H1 (cell line): ENCODE measurements at regions not wholly inside any gene's neighbourhood (a gene's known extent, or its start where the extent isn't known, plus 50 kb on each side); places are given as distances from the start of the nearest gene placed in this dataset.

Experiments
- CTCF ChIA-PET: fragments of 300-600 bp; sonication (Branson Sonifier 250); formaldehyde crosslinking; loops from one replicate; lab custom pipeline; 2021; ENCODE audit not compliant: partially characterized antibody; lab: Charles Lee
- POLR2A ChIA-PET: fragments of 300-600 bp; sonication (Branson Sonifier 250); formaldehyde crosslinking; loops from one replicate; lab custom pipeline; 2021; ENCODE audit warnings: inconsistent platforms; ENCODE audit not compliant: partially characterized antibody; lab: Charles Lee
- DNase-seq, 2 experiments: peaks; one replicate each; pipeline versions ENCODE4 v3.0.0 to v3.0.0-alpha.2; 2010 to 2022; ENCODE audit warnings: low spot score in 2 of 2, low read depth in 1 of 2, mixed read lengths in 1 of 2
- FAIRE-seq: peaks from 2 replicates; lab custom pipeline; 2011; peaks lifted over from hg19 to GRCh38; lab: Jason Lieb, UNC
- H2AFZ ChIP-seq: 2 replicates; pipeline ENCODE4 v1.8.1; 2012; ENCODE audit warnings: low read length, inconsistent platforms
- H2AK5ac ChIP-seq: 2 replicates; pipeline ENCODE4 v1.6.1; 2013; ENCODE audit warnings: low read depth, low read length
- H2BK120ac ChIP-seq: replicated peaks from 2 replicates; pipeline ENCODE3; 2013; ENCODE audit warnings: low read depth, low read length, inconsistent platforms
- H2BK12ac ChIP-seq: 2 replicates; pipeline ENCODE4 v1.6.1; 2013; ENCODE audit warnings: low read depth, low read length
- H2BK15ac ChIP-seq: 2 replicates; pipeline ENCODE4 v1.6.1; 2013; ENCODE audit warnings: low read length
- H2BK20ac ChIP-seq: 2 replicates; pipeline ENCODE4 v1.6.1; 2013; ENCODE audit warnings: low read length
- H2BK5ac ChIP-seq: 2 replicates; pipeline ENCODE4 v1.6.1; 2013; ENCODE audit warnings: low read depth, low read length
- H3K14ac ChIP-seq: 2 replicates; pipeline ENCODE4 v1.6.1; 2013; ENCODE audit warnings: inconsistent platforms; ENCODE audit not compliant: insufficient read length
- H3K18ac ChIP-seq: 2 replicates; pipeline ENCODE4 v1.6.1; 2013; ENCODE audit warnings: low read length; ENCODE audit errors: extremely low read depth
- H3K23ac ChIP-seq: 2 replicates; pipeline ENCODE4 v1.6.1; 2013; ENCODE audit warnings: inconsistent platforms; ENCODE audit not compliant: insufficient read length
- H3K23me2 ChIP-seq: 2 replicates; pipeline ENCODE4 v1.6.1; 2013; ENCODE audit warnings: low read depth, low read length
- H3K27ac ChIP-seq: 2 replicates; pipeline ENCODE4 v1.6.1; 2011; ENCODE audit warnings: low read depth, low read length, inconsistent platforms
- H3K27me3 ChIP-seq, 4 experiments: replicated peaks in 1 of 4; 1 replicate in 1 of 4; 2 replicates in 3 of 4; pipeline versions ENCODE4 v1.6.1 to v1.8.1; 2011 to 2013; ENCODE audit warnings: low read length in 3 of 4, mild to moderate bottlenecking in 3 of 4, inconsistent platforms in 2 of 4, mixed read lengths in 2 of 4, moderate library complexity in 1 of 4; ENCODE audit not compliant: control insufficient read depth in 3 of 4, insufficient read depth in 3 of 4; ENCODE audit errors: extremely low read depth in 1 of 4
- H3K36me3 ChIP-seq, 4 experiments: 2 replicates each; pipeline versions ENCODE4 v1.6.1 to v1.8.1; 2011 to 2013; ENCODE audit warnings: mild to moderate bottlenecking in 4 of 4, low read length in 3 of 4, moderate library complexity in 2 of 4, control low read depth in 1 of 4, inconsistent platforms in 1 of 4; ENCODE audit not compliant: insufficient read depth in 4 of 4, control insufficient read depth in 2 of 4
- H3K4ac ChIP-seq: replicated peaks from 2 replicates; pipeline ENCODE3; 2013; ENCODE audit warnings: low read length, low read depth, mixed read lengths, inconsistent platforms; ENCODE audit not compliant: insufficient read length
- H3K4me1 ChIP-seq, 4 experiments: replicated peaks in 1 of 4; 1 replicate in 1 of 4; 2 replicates in 3 of 4; pipeline versions ENCODE4 v1.6.1 to v1.8.1; 2011 to 2013; ENCODE audit warnings: low read length in 3 of 4, inconsistent platforms in 2 of 4, mixed read lengths in 1 of 4; ENCODE audit not compliant: insufficient read depth in 4 of 4, control insufficient read depth in 3 of 4
- H3K4me2 ChIP-seq, 2 experiments: 2 replicates each; pipeline versions ENCODE4 v1.6.1 to v1.8.1; 2011 to 2013; ENCODE audit warnings: low read depth in 2 of 2, low read length in 2 of 2, control low read depth in 1 of 2, inconsistent platforms in 1 of 2, mild to moderate bottlenecking in 1 of 2; ENCODE audit not compliant: insufficient read depth in 1 of 2
- H3K4me3 ChIP-seq, 4 experiments: fragments of 200-600, 300-600 bp in 1 of 4; sonication (generic), shearing (Covaris generic), sonication (Bioruptor Twin) in 1 of 4; 2 replicates each; pipeline versions ENCODE4 v1.5.1 to v1.8.1; 2011 to 2016; ENCODE audit warnings: low read length in 4 of 4, low read depth in 3 of 4, control low read depth in 2 of 4, inconsistent platforms in 2 of 4, mild to moderate bottlenecking in 2 of 4, mixed read lengths in 1 of 4, moderate library complexity in 1 of 4; ENCODE audit not compliant: insufficient read depth in 2 of 4; ENCODE audit errors: extremely low read depth in 1 of 4
- H3K56ac ChIP-seq: replicated peaks from 2 replicates; pipeline ENCODE3; 2013; ENCODE audit warnings: low read depth, mild to moderate bottlenecking, mixed read lengths, low read length, inconsistent platforms; ENCODE audit not compliant: insufficient read length
- H3K79me1 ChIP-seq: 2 replicates; pipeline ENCODE4 v1.6.1; 2013; ENCODE audit warnings: low read depth, low read length, control low read depth
- H3K79me2 ChIP-seq, 2 experiments: 2 replicates each; pipeline versions ENCODE4 v1.6.1 to v1.8.1; 2012 to 2013; ENCODE audit warnings: low read length in 2 of 2, mild to moderate bottlenecking in 2 of 2, inconsistent platforms in 1 of 2; ENCODE audit not compliant: insufficient read depth in 2 of 2, control insufficient read depth in 1 of 2
- H3K9ac ChIP-seq, 4 experiments: replicated peaks in 1 of 4; 1 replicate in 1 of 4; 2 replicates in 3 of 4; pipeline versions ENCODE4 v1.6.1 to v1.8.1; 2011 to 2013; ENCODE audit warnings: low read depth in 3 of 4, low read length in 3 of 4, control low read depth in 2 of 4, mild to moderate bottlenecking in 2 of 4, moderate library complexity in 2 of 4, inconsistent platforms in 1 of 4; ENCODE audit errors: extremely low read depth in 1 of 4
- H3K9me3 ChIP-seq, 2 experiments: 2 replicates each; pipeline versions ENCODE4 v1.6.1 to v1.8.1; 2012 to 2013; ENCODE audit warnings: mild to moderate bottlenecking in 2 of 2, moderate library complexity in 2 of 2, control low read depth in 1 of 2, inconsistent platforms in 1 of 2, low read depth in 1 of 2, low read length in 1 of 2, mixed read lengths in 1 of 2; ENCODE audit not compliant: insufficient read depth in 2 of 2
- H4K20me1 ChIP-seq, 2 experiments: replicated peaks in 1 of 2; 2 replicates each; pipeline versions ENCODE3 to v1.8.1; 2011 to 2013; ENCODE audit warnings: inconsistent platforms in 2 of 2, low read length in 2 of 2, mild to moderate bottlenecking in 1 of 2; ENCODE audit not compliant: insufficient read depth in 2 of 2, control insufficient read depth in 1 of 2
- H4K5ac ChIP-seq: 2 replicates; pipeline ENCODE4 v1.6.1; 2013; ENCODE audit warnings: low read length, low read depth, mixed read lengths, inconsistent platforms; ENCODE audit not compliant: insufficient read length
- H4K8ac ChIP-seq: 2 replicates; pipeline ENCODE4 v1.8.0; 2013; ENCODE audit warnings: mild to moderate bottlenecking, moderate library complexity, low read length, inconsistent platforms; ENCODE audit not compliant: insufficient read depth; ENCODE audit errors: extremely low read depth
- H4K91ac ChIP-seq: replicated peaks from 2 replicates; pipeline ENCODE3; 2013; ENCODE audit warnings: low read length, mixed read lengths, inconsistent platforms; ENCODE audit not compliant: insufficient read length
- CBX8 ChIP-seq: fragments of 300-800, 300-1000 bp; sonication (generic); IDR thresholded peaks from 2 replicates; pipeline ENCODE4 v1.7.1; 2016; ENCODE audit warnings: low read depth, low read length, borderline replicate concordance
- CTBP2 ChIP-seq: IDR thresholded peaks from 2 replicates; pipeline ENCODE4 v1.7.0; 2011; ENCODE audit warnings: borderline replicate concordance, mild to moderate bottlenecking, moderate library complexity, mixed read lengths, low read length; ENCODE audit not compliant: insufficient read depth, insufficient read length
- TBP ChIP-seq: IDR thresholded peaks from 2 replicates; pipeline ENCODE4 v1.6.1; 2011; ENCODE audit warnings: low read depth, low read length, improper control_type of control experiment

DNA sequence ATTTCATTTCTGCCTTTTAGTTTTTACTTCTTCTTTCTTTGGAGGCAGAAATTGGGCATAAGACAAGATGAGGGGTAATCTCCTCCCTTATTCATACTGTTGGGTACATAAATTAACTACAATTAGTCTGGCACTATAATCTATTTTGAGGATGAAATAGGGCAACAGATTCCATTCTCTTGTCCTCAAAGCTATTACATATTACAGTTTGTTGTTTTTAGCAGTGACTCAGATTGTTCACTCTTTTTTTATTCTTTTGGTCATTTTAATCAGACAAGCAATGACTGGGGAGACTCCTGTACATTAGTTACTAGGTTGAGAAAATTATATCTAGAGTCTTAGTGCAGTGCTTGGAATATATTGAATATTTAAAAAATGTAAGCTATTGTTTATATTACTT is 556.0 kb downstream of the OTOL1 start:
- H4K91ac ChIP-seq = no peak overlapping the region
- no peak overlapping the region for H3K18ac ChIP-seq
- ChIA-PET POLR2A (no interaction called here), CTCF (no interaction called here)
- no peak overlapping the region for H4K8ac ChIP-seq
- no peak overlapping the region for H2BK120ac ChIP-seq
- H3K4me3 ChIP-seq = no peak overlapping the region
- no peaks in the 10 kb centered on the region for H3K79me2 ChIP-seq
- no peak overlapping the region for H3K9ac ChIP-seq
- TF ChIP-seq TBP = no peak
- TF ChIP-seq CTBP2 = no peak
- no peak for TF ChIP-seq CBX8
- H3K79me1 ChIP-seq = no peaks in the 10 kb centered on the region
- FAIRE-seq = no peak
- no peaks in the 10 kb centered on the region for H3K36me3 ChIP-seq
- H3K4me2 ChIP-seq = no peak overlapping the region
- H3K27ac ChIP-seq = no peak overlapping the region
- H3K4ac ChIP-seq = no peak overlapping the region
- H3K4me1 ChIP-seq = no peaks in the 10 kb centered on the region; a peak in 1 of 7 replicates
- no peak overlapping the region for H3K14ac ChIP-seq
- H2BK15ac ChIP-seq = no peak overlapping the region
- DNase-seq = no peak
- no peak overlapping the region for H3K23ac ChIP-seq
- no peaks in the 10 kb centered on the region for H4K20me1 ChIP-seq
- H3K56ac ChIP-seq = no peak overlapping the region
- no peak overlapping the region for H2AFZ ChIP-seq
- H2BK12ac ChIP-seq = no peak overlapping the region
- no peak overlapping the region for H2AK5ac ChIP-seq
- no peak overlapping the region for H4K5ac ChIP-seq
- no peaks in the 10 kb centered on the region for H3K23me2 ChIP-seq
- no peak overlapping the region for H2BK20ac ChIP-seq
- no peak overlapping the region for H2BK5ac ChIP-seq
- 0 out of 4 replicates have a peak, but pooled peaks cover 0 to 2% of the 10 kb centered on the region in 2 experiments for H3K9me3 ChIP-seq
- no peaks in the 10 kb centered on the region for H3K27me3 ChIP-seq
